ENCODE measurements at regions not wholly inside any gene's neighbourhood (a gene's known extent, or its start where the extent isn't known, plus 50 kb on each side); places are given as distances from the start of the nearest gene placed in this dataset.

- no peak for DNase-seq
- Mint-ChIP-seq H3K27ac (ENCODE audit: unreplicated experiment) (no peak overlapping the region), H3K4me1 (ENCODE audit: low read depth, unreplicated experiment) (no peaks in the 10 kb centered on the region), H3K9me3 (ENCODE audit: unreplicated experiment) (no peaks in the 10 kb centered on the region), H3K36me3 (ENCODE audit: insufficient read depth, unreplicated experiment) (no peaks in the 10 kb centered on the region), H3K4me3 (ENCODE audit: unreplicated experiment) (no peak overlapping the region), H3K27me3 (ENCODE audit: insufficient read depth, unreplicated experiment) (peaks cover 2% of the 10 kb centered on the region)
- Histone ChIP-seq H3K4me3 (ENCODE audit: low read depth, low read length) (no peak overlapping the region), H3K27me3 (replicated peaks; ENCODE audit: control insufficient read depth, insufficient read depth, low read length) (no peaks in the 10 kb centered on the region), H3K36me3 (ENCODE audit: control insufficient read depth, insufficient read depth, low read length) (no peaks in the 10 kb centered on the region), H3K9me3 (no peaks in the 10 kb centered on the region), H3K4me1 (no peaks in the 10 kb centered on the region)
- TF ChIP-seq CTCF (IDR thresholded peaks at IDR 0.05; ENCODE audit: insufficient read depth in 1 of 2, low read depth in 1 of 2, low read length in 1 of 2, severe bottlenecking in 1 of 2, unreplicated experiment in 1 of 2), result no peak
- intact Hi-C loops (cut with micrococcal nuclease; ENCODE audit: unreplicated experiment), result no loop called here
- ChIA-PET CTCF (no interaction called here), POLR2A (no interaction called here)
- BruUV-seq (replicated peaks), result no TSS peak
These were observed 222.7 kb upstream of the GJB5 start for GRCh38 chr1:34532113-34532512.

DNA sequence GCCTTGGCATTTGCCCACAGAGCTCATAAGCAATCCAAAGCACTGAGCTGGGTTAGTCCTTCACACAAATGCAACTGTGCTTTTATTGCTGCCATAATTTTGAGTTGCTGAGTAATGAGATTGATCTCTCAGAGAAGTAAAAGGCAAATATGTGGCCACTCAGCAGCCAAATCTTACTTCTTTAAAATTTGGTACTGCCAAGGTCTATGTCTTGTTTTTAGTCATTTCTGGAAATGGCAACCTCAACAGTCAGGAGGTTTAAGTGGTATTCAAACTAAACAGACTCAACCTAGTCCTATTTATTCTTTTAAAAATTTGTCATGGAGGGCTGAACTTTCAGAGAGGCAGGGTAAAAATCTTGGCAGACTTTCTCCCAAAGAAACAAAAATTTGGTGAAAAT, 216.4 kb upstream of the GJB5 start:
- H3K4me1 ChIP-seq, result no peaks in the 10 kb centered on the region
- no peak for TF ChIP-seq CTCF (IDR thresholded peaks at IDR 0.05; ENCODE audit: insufficient read depth in 1 of 2, low read depth in 1 of 2, low read length in 1 of 2, severe bottlenecking in 1 of 2, unreplicated experiment in 1 of 2)
- no peaks in the 10 kb centered on the region for H3K4me1 Mint-ChIP-seq (ENCODE audit: low read depth, unreplicated experiment)
- no peak overlapping the region for H3K4me3 Mint-ChIP-seq (ENCODE audit: unreplicated experiment)
- no peak for DNase-seq
- no peak overlapping the region for H3K27ac Mint-ChIP-seq (ENCODE audit: unreplicated experiment)
- H3K27me3 ChIP-seq (replicated peaks; ENCODE audit: control insufficient read depth, insufficient read depth, low read length), result no peaks in the 10 kb centered on the region
- no peaks in the 10 kb centered on the region for H3K36me3 Mint-ChIP-seq (ENCODE audit: insufficient read depth, unreplicated experiment)
- H3K9me3 ChIP-seq, result no peaks in the 10 kb centered on the region
- ChIA-PET POLR2A (no interaction called here), CTCF (no interaction called here)
- H3K36me3 ChIP-seq (ENCODE audit: control insufficient read depth, insufficient read depth, low read length), result no peaks in the 10 kb centered on the region
- no peaks in the 10 kb centered on the region for H3K9me3 Mint-ChIP-seq (ENCODE audit: unreplicated experiment)
- no peaks in the 10 kb centered on the region for H3K27me3 Mint-ChIP-seq (ENCODE audit: insufficient read depth, unreplicated experiment)
- BruUV-seq (replicated peaks), result no TSS peak
- H3K4me3 ChIP-seq (ENCODE audit: low read depth, low read length), result no peak overlapping the region
- intact Hi-C loops (cut with micrococcal nuclease; ENCODE audit: unreplicated experiment), result no loop called here

- Mint-ChIP-seq H3K36me3 (ENCODE audit: insufficient read depth, unreplicated experiment) (no peaks in the 10 kb centered on the region), H3K9me3 (ENCODE audit: unreplicated experiment) (no peaks in the 10 kb centered on the region), H3K4me3 (ENCODE audit: unreplicated experiment) (no peak overlapping the region), H3K27me3 (ENCODE audit: insufficient read depth, unreplicated experiment) (no peaks in the 10 kb centered on the region), H3K27ac (ENCODE audit: unreplicated experiment) (no peak overlapping the region), H3K4me1 (ENCODE audit: low read depth, unreplicated experiment) (no peaks in the 10 kb centered on the region)
- Histone ChIP-seq H3K9me3 (no peaks in the 10 kb centered on the region), H3K4me3 (ENCODE audit: low read depth, low read length) (no peak overlapping the region), H3K36me3 (ENCODE audit: control insufficient read depth, insufficient read depth, low read length) (no peaks in the 10 kb centered on the region), H3K4me1 (no peaks in the 10 kb centered on the region), H3K27me3 (replicated peaks; ENCODE audit: control insufficient read depth, insufficient read depth, low read length) (no peaks in the 10 kb centered on the region)
- CTCF ChIA-PET, result interaction anchor here (1.2 kb wide), 1 partner anchor 196 kb away, joined by 6 read pairs; no protein-coding TSS in a partner anchor
- POLR2A ChIA-PET, result no interaction called here
- TF ChIP-seq CTCF (IDR thresholded peaks at IDR 0.05; ENCODE audit: insufficient read depth in 1 of 2, low read depth in 1 of 2, low read length in 1 of 2, severe bottlenecking in 1 of 2, unreplicated experiment in 1 of 2), result peak in 1 of 2 experiments; percentile 49
- peak; percentile 43 to 51 for DNase-seq
- intact Hi-C loops (cut with micrococcal nuclease; ENCODE audit: unreplicated experiment), result loop anchor here (5.0 kb wide), 1 partner anchor 50 kb away; no protein-coding TSS in a partner anchor
- BruUV-seq (replicated peaks), result no TSS peak
These were observed 207.7 kb upstream of the GJB5 start for GRCh38 chr1:34547046-34547674.
